Neural progenitor cell (in vitro differentiated cells): ENCODE measurements at regions not wholly inside any gene's neighbourhood (a gene's known extent, or its start where the extent isn't known, plus 50 kb on each side); places are given as distances from the start of the nearest gene placed in this dataset.

Experiments
- DNase-seq: peaks from one replicate; pipeline ENCODE4 v3.0.0-alpha.2; 2016; ENCODE audit warnings: low spot score
- H2AFZ ChIP-seq: fragments of 200-600 bp; sonication (generic); replicated peaks from 2 replicates; pipeline ENCODE4 v1.6.1; 2016; ENCODE audit warnings: antibody characterized with exemption
- H3F3A ChIP-seq: fragments of 200-600 bp; sonication (generic); 2 replicates; pipeline ENCODE4 v1.6.1; 2016; ENCODE audit warnings: antibody characterized with exemption, low read depth
- H3K27ac ChIP-seq: fragments of 200-600 bp; sonication (generic); 2 replicates; pipeline ENCODE4 v1.5.1; 2016; ENCODE audit warnings: mild to moderate bottlenecking
- H3K27me3 ChIP-seq: fragments of 200-600 bp; sonication (generic); 2 replicates; pipeline ENCODE4 v1.6.1; 2016; ENCODE audit warnings: mild to moderate bottlenecking, moderate library complexity
- H3K36me3 ChIP-seq: fragments of 200-600 bp; sonication (generic); 2 replicates; pipeline ENCODE4 v1.5.1; 2016
- H3K4me1 ChIP-seq: fragments of 200-600 bp; sonication (generic); 2 replicates; pipeline ENCODE4 v1.6.1; 2016; ENCODE audit warnings: mixed run types
- H3K4me2 ChIP-seq: fragments of 200-600 bp; sonication (generic); 2 replicates; pipeline ENCODE4 v1.6.1; 2016
- H3K4me3 ChIP-seq: fragments of 200-600 bp; sonication (generic); 2 replicates; pipeline ENCODE4 v1.5.1; 2016
- H3K79me2 ChIP-seq: fragments of 200-600 bp; sonication (generic); 2 replicates; pipeline ENCODE4 v1.6.1; 2016; ENCODE audit warnings: low read depth
- H3K9ac ChIP-seq: fragments of 200-600 bp; sonication (generic); 2 replicates; pipeline ENCODE4 v1.6.1; 2016
- H3K9me3 ChIP-seq: fragments of 200-600 bp; sonication (generic); 2 replicates; pipeline ENCODE4 v1.5.1; 2016; ENCODE audit warnings: low read depth
- H4K20me1 ChIP-seq: fragments of 200-600 bp; sonication (generic); 2 replicates; pipeline ENCODE4 v1.6.1; 2016; ENCODE audit warnings: low read depth
- H3K27ac Mint-ChIP-seq: 3 replicates; pipeline ENCODE4 v1.8.0; 2021; ENCODE audit warnings: mixed read lengths
- H3K27me3 Mint-ChIP-seq: 2 replicates; pipeline ENCODE4 v1.8.0; 2022; ENCODE audit warnings: low read depth, mild to moderate bottlenecking, inconsistent platforms, moderate library complexity, mixed read lengths; ENCODE audit not compliant: insufficient read depth
- H3K36me3 Mint-ChIP-seq: 3 replicates; pipeline ENCODE4 v1.8.0; 2021; ENCODE audit warnings: mixed read lengths
- H3K4me1 Mint-ChIP-seq: 3 replicates; pipeline ENCODE4 v1.8.0; 2021; ENCODE audit warnings: mixed read lengths
- H3K4me3 Mint-ChIP-seq: 3 replicates; pipeline ENCODE4 v1.8.0; 2021; ENCODE audit warnings: mild to moderate bottlenecking, moderate library complexity, mixed read lengths
- H3K9me3 Mint-ChIP-seq: 3 replicates; pipeline ENCODE4 v1.8.0; 2020; ENCODE audit warnings: mixed read lengths
- EZH2 ChIP-seq: fragments of 200-600 bp; sonication (generic); IDR thresholded peaks from 2 replicates; pipeline ENCODE4 v1.6.1; 2017; ENCODE audit warnings: antibody characterized with exemption, mild to moderate bottlenecking, moderate library complexity
- EZH2phosphoT487 ChIP-seq: fragments of 200-600 bp; sonication (generic); IDR thresholded peaks from 2 replicates; pipeline ENCODE4 v1.6.1; 2017; ENCODE audit warnings: antibody characterized with exemption
- TF ChIP-seq, protein P1 (sequence below): fragments of 200-600 bp; sonication (generic); IDR thresholded peaks from 2 replicates; pipeline ENCODE4 v1.5.1; 2017; ENCODE audit warnings: antibody characterized with exemption, mild to moderate bottlenecking

- Histone ChIP-seq H3K4me1 (peaks cover 6% of the 10 kb centered on the region), H3K4me3 (no peak overlapping the region), H3K27me3 (no peaks in the 10 kb centered on the region), H2AFZ (no peak overlapping the region), H3F3A (no peaks in the 10 kb centered on the region), H3K4me2 (no peak overlapping the region), H3K27ac (no peak overlapping the region), H4K20me1 (no peaks in the 10 kb centered on the region), H3K79me2 (no peaks in the 10 kb centered on the region), H3K9ac (no peak overlapping the region), H3K9me3 (no peaks in the 10 kb centered on the region), H3K36me3 (no peaks in the 10 kb centered on the region)
- Mint-ChIP-seq H3K4me3 (no peak overlapping the region), H3K9me3 (no peaks in the 10 kb centered on the region), H3K36me3 (no peaks in the 10 kb centered on the region), H3K27me3 (no peaks in the 10 kb centered on the region), H3K27ac (no peak overlapping the region), H3K4me1 (peaks cover 3% of the 10 kb centered on the region)
- TF ChIP-seq, protein P1, sequence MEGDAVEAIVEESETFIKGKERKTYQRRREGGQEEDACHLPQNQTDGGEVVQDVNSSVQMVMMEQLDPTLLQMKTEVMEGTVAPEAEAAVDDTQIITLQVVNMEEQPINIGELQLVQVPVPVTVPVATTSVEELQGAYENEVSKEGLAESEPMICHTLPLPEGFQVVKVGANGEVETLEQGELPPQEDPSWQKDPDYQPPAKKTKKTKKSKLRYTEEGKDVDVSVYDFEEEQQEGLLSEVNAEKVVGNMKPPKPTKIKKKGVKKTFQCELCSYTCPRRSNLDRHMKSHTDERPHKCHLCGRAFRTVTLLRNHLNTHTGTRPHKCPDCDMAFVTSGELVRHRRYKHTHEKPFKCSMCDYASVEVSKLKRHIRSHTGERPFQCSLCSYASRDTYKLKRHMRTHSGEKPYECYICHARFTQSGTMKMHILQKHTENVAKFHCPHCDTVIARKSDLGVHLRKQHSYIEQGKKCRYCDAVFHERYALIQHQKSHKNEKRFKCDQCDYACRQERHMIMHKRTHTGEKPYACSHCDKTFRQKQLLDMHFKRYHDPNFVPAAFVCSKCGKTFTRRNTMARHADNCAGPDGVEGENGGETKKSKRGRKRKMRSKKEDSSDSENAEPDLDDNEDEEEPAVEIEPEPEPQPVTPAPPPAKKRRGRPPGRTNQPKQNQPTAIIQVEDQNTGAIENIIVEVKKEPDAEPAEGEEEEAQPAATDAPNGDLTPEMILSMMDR: no peak
- TF ChIP-seq EZH2: no peak
- TF ChIP-seq EZH2phosphoT487: no peak
- no peak for DNase-seq
Observed at GRCh38 chr10:20521186-20521585, 375.9 kb downstream of the NEBL start.

DNA sequence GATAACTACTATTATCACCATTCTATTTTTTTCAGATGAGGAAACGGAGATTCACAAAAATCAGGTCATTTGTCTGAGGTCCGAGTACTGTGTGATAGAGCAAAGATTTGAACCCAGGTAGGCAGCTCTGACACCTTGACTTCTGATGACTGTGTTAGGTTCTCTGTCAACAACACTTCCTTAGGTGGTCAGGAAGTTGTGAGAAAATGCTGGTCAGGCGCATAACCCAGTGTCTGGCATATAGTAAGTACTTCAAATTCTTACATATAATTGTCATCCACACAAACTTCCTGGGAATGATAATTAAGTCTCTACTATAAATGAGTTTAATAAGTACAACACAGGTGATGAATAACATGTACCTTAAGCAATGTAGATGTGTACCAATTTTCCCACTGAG is 381.5 kb downstream of the NEBL start:
- H3K4me3 Mint-ChIP-seq: no peak overlapping the region
- Histone ChIP-seq H3K36me3 (no peaks in the 10 kb centered on the region), H3K9ac (no peak overlapping the region), H3K4me3 (no peak overlapping the region), H3K9me3 (no peaks in the 10 kb centered on the region), H4K20me1 (no peaks in the 10 kb centered on the region), H3F3A (no peaks in the 10 kb centered on the region), H3K27ac (no peak overlapping the region), H3K79me2 (no peaks in the 10 kb centered on the region), H2AFZ (no peak overlapping the region), H3K4me1 (no peaks in the 10 kb centered on the region), H3K27me3 (no peaks in the 10 kb centered on the region), H3K4me2 (no peak overlapping the region)
- peaks cover 2% of the 10 kb centered on the region for H3K9me3 Mint-ChIP-seq
- peaks cover 4% of the 10 kb centered on the region for H3K27me3 Mint-ChIP-seq
- no peaks in the 10 kb centered on the region for H3K36me3 Mint-ChIP-seq
- DNase-seq: no peak
- TF ChIP-seq EZH2 (no peak), EZH2phosphoT487 (no peak)
- TF ChIP-seq, protein P1: no peak
- H3K27ac Mint-ChIP-seq: no peak overlapping the region
- no peaks in the 10 kb centered on the region for H3K4me1 Mint-ChIP-seq

DNA sequence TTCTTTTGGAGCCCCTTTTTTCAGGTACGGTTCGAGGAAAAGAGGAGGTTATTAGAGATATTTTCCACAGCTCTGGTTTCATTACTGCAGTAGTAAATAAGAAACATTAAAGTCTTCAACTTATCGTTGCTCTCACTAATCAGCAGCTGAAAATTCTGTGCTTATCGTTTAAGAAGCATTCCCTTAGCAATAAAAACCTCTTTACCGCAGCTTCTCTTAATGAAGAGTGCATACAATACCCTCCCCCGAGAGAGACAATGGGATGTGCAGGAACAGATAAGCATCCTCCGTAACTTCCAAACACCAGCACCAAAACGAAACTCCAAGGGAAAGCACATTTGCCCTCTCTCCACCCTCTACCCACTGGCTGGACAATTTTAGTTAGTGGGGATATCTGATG is 384.5 kb downstream of the NEBL start:
- no peak overlapping the region for H3K27ac ChIP-seq
- H3K4me1 Mint-ChIP-seq: no peaks in the 10 kb centered on the region
- H3K9ac ChIP-seq: no peak overlapping the region
- H3K4me3 Mint-ChIP-seq: no peak overlapping the region
- H2AFZ ChIP-seq: no peak overlapping the region
- TF ChIP-seq, protein P1: no peak
- TF ChIP-seq EZH2phosphoT487 (no peak), EZH2 (no peak)
- DNase-seq: no peak
- H3K4me2 ChIP-seq: no peak overlapping the region
- no peaks in the 10 kb centered on the region for H4K20me1 ChIP-seq
- no peaks in the 10 kb centered on the region for H3F3A ChIP-seq
- H3K27ac Mint-ChIP-seq: no peak overlapping the region
- no peaks in the 10 kb centered on the region for H3K36me3 ChIP-seq
- no peaks in the 10 kb centered on the region for H3K36me3 Mint-ChIP-seq
- peaks cover 4% of the 10 kb centered on the region for H3K27me3 Mint-ChIP-seq
- no peaks in the 10 kb centered on the region for H3K4me1 ChIP-seq
- H3K27me3 ChIP-seq: no peaks in the 10 kb centered on the region
- no peak overlapping the region for H3K4me3 ChIP-seq
- no peaks in the 10 kb centered on the region for H3K9me3 ChIP-seq
- no peaks in the 10 kb centered on the region for H3K79me2 ChIP-seq
- H3K9me3 Mint-ChIP-seq: peaks cover 7% of the 10 kb centered on the region
